ENCODE measurements at regions not wholly inside any gene's neighbourhood (a gene's known extent, or its start where the extent isn't known, plus 50 kb on each side); places are given as distances from the start of the nearest gene placed in this dataset.

- H3K27ac Mint-ChIP-seq: no peak overlapping the region
- H3K36me3 Mint-ChIP-seq (ENCODE audit: low read depth): peaks cover 6% of the 10 kb centered on the region; the same call in 1 of the 2 replicates
- no peak for TF ChIP-seq CTCF (IDR thresholded peaks at IDR 0.05)
- no peak for DNase-seq
- H3K9me3 Mint-ChIP-seq: peaks cover 56% of the 10 kb centered on the region
- H3K4me3 Mint-ChIP-seq: no peak overlapping the region
- no peaks in the 10 kb centered on the region for H3K27me3 Mint-ChIP-seq (ENCODE audit: insufficient read depth)
- no peaks in the 10 kb centered on the region for H3K4me1 Mint-ChIP-seq (ENCODE audit: low read depth)
These were observed 144.7 kb upstream of the CTNNA2 start for GRCh38 chr2:79368116-79368630.

DNA sequence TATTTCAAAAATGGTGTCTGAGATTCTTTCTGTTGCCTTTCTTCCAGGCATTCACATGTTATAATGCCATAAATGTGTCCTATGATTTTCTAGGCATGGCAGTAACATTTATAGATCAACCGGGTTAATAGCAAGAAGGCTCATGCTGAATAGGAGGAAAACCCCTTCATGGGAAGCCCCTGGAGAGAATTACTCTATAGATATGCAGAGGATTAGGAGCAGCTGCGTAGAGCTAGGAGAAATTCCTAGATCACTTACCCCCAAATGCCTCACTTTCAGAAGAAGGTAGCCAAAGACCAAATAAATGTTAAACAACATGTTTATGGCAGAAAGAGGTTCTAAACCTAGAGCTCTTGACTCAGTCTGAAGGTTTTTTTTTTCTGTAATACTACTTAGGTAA is 153.4 kb upstream of the CTNNA2 start:
- Mint-ChIP-seq H3K9me3 (peaks cover 36% of the 10 kb centered on the region), H3K27ac (no peak overlapping the region), H3K36me3 (ENCODE audit: low read depth) (0 out of 2 replicates have a peak, but pooled peaks cover 5% of the 10 kb centered on the region), H3K4me3 (no peak overlapping the region), H3K4me1 (ENCODE audit: low read depth) (no peaks in the 10 kb centered on the region), H3K27me3 (ENCODE audit: insufficient read depth) (no peaks in the 10 kb centered on the region)
- TF ChIP-seq CTCF (IDR thresholded peaks at IDR 0.05): no peak
- DNase-seq: no peak

DNA sequence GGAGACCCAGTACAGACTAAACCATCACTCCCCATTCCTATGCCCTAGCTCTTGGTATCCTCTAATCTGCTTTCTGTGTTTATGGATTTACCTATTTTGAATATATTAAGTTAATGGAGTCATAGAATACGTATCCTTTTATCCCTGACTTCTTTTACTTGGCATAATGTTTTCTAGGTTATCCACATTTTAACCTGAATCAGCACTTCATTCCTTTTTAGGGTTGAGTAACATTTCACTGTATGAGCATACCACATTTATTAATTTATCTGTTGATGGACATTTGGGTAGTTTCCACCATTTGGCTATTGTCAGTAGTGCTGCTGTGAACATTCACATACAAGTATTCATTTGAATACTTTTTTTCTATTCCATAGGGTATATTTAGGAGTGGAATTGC is 157.3 kb upstream of the CTNNA2 start:
- Mint-ChIP-seq H3K27me3 (ENCODE audit: insufficient read depth) (no peaks in the 10 kb centered on the region), H3K9me3 (peaks cover 56% of the 10 kb centered on the region)

GRCh38 chr2:79327460-79327859 is 167.9 kb upstream of the REG3A start:
- no peak for TF ChIP-seq CTCF (IDR thresholded peaks at IDR 0.05)
- Mint-ChIP-seq H3K9me3 (peaks cover 51% of the 10 kb centered on the region), H3K4me1 (ENCODE audit: low read depth) (no peaks in the 10 kb centered on the region), H3K4me3 (no peak overlapping the region), H3K27me3 (ENCODE audit: insufficient read depth) (no peaks in the 10 kb centered on the region; the same call in 1 of the 2 replicates), H3K36me3 (ENCODE audit: low read depth) (no peaks in the 10 kb centered on the region), H3K27ac (no peak overlapping the region)
- DNase-seq: no peak

More for the DNA sequence above, 157.3 kb upstream of the CTNNA2 start:
- no peak for TF ChIP-seq CTCF (IDR thresholded peaks at IDR 0.05)
- 0 out of 2 replicates have a peak, but pooled peaks cover 5% of the 10 kb centered on the region for H3K36me3 Mint-ChIP-seq (ENCODE audit: low read depth)
- H3K27ac Mint-ChIP-seq: no peak overlapping the region
- DNase-seq: no peak
- no peaks in the 10 kb centered on the region for H3K4me1 Mint-ChIP-seq (ENCODE audit: low read depth)
- H3K4me3 Mint-ChIP-seq: no peak overlapping the region

DNA sequence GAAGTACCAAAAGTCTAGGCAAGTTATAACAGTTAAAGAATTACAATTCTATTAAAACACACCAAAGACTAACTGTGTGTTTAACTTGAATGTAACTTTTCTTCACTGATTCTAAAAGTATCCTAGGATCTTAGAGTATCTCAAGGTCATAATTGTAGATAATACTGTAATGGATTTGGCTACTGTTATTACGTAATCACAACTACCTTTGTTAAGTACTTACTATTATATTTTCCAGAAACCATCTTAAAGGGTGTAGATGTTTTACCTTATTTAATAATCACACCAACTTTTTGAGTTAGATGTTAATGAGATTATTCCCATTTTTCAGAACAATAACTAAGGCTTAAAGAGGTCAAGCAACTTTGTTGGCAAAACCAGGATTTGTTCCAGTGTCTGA is 161.3 kb upstream of the REG3A start:
- Mint-ChIP-seq H3K27me3 (ENCODE audit: insufficient read depth) (no peaks in the 10 kb centered on the region; the same call in 1 of the 2 replicates), H3K9me3 (peaks cover 33% of the 10 kb centered on the region), H3K4me3 (no peak overlapping the region), H3K4me1 (ENCODE audit: low read depth) (no peaks in the 10 kb centered on the region), H3K27ac (no peak overlapping the region), H3K36me3 (ENCODE audit: low read depth) (no peaks in the 10 kb centered on the region)
- no peak for DNase-seq
- TF ChIP-seq CTCF (IDR thresholded peaks at IDR 0.05): no peak

- no peak overlapping the region for H3K4me3 Mint-ChIP-seq
- H3K27me3 Mint-ChIP-seq (ENCODE audit: insufficient read depth): no peaks in the 10 kb centered on the region
These were observed 135.4 kb upstream of the REG3A start for GRCh38 chr2:79294994-79295393.

More at GRCh38 chr2:79294994-79295393, 135.4 kb upstream of the REG3A start:
- no peak for DNase-seq
- no peak for TF ChIP-seq CTCF (IDR thresholded peaks at IDR 0.05)
- Mint-ChIP-seq H3K9me3 (peaks cover 45% of the 10 kb centered on the region), H3K4me1 (ENCODE audit: low read depth) (no peaks in the 10 kb centered on the region), H3K27ac (no peak overlapping the region), H3K36me3 (ENCODE audit: low read depth) (no peaks in the 10 kb centered on the region; the same call in 1 of the 2 replicates)

Data from HFFc6 (cell line).